ENCODE measurements at regions not wholly inside any gene's neighbourhood (a gene's known extent, or its start where the extent isn't known, plus 50 kb on each side); places are given as distances from the start of the nearest gene placed in this dataset.

DNA sequence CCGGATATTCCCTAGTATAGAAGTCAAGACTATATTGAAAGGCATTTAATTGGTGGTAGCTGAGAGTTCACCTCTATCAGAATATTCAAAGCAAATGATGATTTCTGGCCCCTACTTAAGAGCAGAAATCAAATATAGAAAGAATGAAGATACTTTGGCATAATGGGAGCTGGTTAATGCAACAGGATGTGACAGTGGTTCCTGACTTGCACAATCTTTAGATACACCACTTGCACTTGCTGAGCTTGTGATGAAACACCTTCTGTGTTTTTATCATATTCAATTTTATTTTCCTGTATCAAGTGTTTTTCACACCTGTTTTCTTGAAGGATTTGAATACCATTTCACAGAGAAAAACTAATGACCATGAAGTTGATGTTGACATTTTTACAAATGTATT, 124.1 kb upstream of the CDH19 start:
- DNase-seq = no peak

GRCh38 chr18:66724664-66725356, 120.9 kb upstream of the CDH19 start:
- DNase-seq = no peak

GRCh38 chr18:66722671-66723070, 118.8 kb upstream of the CDH19 start:
- DNase-seq = no peak

DNA sequence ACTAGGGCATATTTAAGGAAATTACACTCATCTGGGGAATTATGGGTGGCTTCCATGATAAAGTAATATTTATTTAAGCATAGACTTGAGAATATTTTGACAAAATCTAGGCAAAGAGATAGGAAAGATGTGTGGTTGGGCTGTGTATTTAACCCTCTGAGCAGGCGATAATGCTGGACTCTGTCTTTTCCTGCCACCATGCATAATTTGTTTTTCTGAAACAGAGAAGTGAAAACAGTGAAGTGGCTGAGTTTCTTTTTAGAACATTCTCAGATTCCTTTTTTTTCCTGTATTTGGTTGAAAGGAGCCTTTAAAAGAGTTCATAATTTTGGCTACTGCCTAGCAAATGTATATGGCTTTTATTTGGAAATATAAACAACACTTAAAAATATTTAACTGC, 104.8 kb upstream of the CDH19 start:
- DNase-seq = no peak

GRCh38 chr18:66707473-66707872, 103.6 kb upstream of the CDH19 start:
- no peak for DNase-seq

GRCh38 chr18:66695281-66695680, 91.4 kb upstream of the CDH19 start:
- DNase-seq = no peak

- DNase-seq = no peak
Observed at GRCh38 chr18:66694852-66695251, 91.0 kb upstream of the CDH19 start.

- DNase-seq = no peak
Observed at GRCh38 chr18:66687635-66688034, 83.7 kb upstream of the CDH19 start.

DNA sequence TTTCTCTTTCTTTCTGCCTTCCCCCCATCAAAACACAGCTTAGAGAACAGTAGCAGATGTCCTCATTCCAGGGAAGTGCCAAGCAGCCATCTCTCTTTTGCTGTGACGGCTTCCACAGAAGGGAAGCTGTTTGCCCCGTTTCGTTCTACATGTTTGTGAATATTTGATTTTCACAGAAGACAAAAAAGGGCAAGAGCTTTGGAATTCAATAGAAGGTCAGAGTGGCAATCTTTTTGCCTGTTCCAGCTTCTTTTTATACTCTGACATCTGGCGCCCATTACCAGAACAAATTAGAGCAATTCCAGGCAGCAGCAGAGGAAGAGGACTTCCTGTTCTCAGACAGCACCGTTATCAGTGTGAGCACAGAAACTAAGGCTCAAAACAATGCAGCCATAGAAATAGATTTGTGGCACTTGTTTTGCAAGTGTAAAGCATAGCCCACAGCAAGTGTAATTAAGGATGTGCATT, 79.0 kb upstream of the CDH19 start:
- peak; percentile 60 for DNase-seq

DNA sequence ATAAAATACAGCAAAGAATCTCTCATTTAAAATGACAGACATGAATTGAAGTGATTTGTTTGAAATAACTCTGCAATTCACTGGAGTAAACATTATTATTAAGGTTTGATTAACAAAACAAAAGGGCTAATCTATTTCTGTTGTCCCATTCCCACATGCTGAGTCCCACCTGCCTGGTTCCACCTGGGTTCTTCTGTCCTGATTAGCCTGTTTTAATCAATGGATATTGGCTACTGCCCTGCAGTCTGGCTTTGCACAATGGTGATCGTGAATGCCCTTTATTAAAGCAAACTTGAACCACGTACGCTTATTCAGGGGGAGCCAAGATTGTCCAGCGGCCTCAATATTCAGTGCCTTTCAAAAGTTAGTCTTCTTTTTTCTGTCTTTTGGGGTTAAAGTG, 72.8 kb upstream of the CDH19 start:
- no peak for DNase-seq

GRCh38 chr18:66674286-66674685, 70.4 kb upstream of the CDH19 start:
- DNase-seq = no peak

- DNase-seq = no peak
Observed at GRCh38 chr18:66668706-66669105, 64.8 kb upstream of the CDH19 start.

GRCh38 chr18:66662632-66663031, 58.7 kb upstream of the CDH19 start:
- DNase-seq = no peak

GRCh38 chr18:66655407-66655806, 51.5 kb upstream of the CDH19 start:
- DNase-seq = no peak

Data from retina (tissue), 1 donor.